ENCODE measurements at regions not wholly inside any gene's neighbourhood (a gene's known extent, or its start where the extent isn't known, plus 50 kb on each side); places are given as distances from the start of the nearest gene placed in this dataset.

DNA sequence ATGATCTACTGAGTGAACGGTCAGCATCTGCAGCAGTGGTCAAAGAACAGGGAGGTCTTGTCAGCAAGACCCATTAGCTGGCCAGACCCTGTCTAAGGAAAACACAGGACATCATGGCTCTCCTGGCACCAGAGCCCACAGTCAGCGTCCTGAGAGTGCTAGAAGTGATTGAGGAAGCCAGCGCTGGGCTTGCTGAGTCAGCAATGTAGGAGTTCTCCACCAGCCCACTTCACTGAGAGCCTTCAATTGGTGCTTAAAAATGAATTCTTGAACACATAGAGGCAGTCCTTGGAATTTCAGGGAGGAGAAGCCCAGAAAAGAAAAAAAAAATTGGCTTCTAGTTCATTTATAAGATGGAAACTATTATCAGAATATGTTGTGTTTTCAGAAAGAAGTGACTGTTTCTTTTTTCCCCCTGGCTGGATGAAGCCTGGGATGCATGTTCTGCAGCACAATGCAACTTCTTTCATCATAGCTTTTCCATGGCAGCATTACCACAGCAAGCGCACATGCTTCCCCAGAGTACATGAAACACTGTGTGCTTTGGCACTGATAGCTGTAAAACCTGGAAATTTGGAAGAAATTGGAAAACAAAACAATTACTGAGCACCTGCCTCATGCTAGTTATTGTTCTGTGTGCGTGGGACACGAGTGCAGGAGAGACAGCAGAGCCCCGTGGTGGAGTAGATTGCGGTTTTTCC, 899.9 kb downstream of the C6orf118 start:
- no peak for TF ChIP-seq POLR2AphosphoS5 (IDR thresholded peaks at IDR 0.05; ENCODE audit: low read depth, low read length)
- no peak for TF ChIP-seq SIN3A (IDR thresholded peaks at IDR 0.05; ENCODE audit: borderline replicate concordance, insufficient read depth, low read length)
- TF ChIP-seq TAF1 (IDR thresholded peaks at IDR 0.05; ENCODE audit: borderline replicate concordance, insufficient read depth, low read length) = no peak
- TF ChIP-seq FOXP2 (optimal IDR thresholded peaks at IDR 0.05; ENCODE audit: borderline replicate concordance, extremely low read depth, extremely low read length, insufficient read depth) = no peak
- TF ChIP-seq, protein P1, sequence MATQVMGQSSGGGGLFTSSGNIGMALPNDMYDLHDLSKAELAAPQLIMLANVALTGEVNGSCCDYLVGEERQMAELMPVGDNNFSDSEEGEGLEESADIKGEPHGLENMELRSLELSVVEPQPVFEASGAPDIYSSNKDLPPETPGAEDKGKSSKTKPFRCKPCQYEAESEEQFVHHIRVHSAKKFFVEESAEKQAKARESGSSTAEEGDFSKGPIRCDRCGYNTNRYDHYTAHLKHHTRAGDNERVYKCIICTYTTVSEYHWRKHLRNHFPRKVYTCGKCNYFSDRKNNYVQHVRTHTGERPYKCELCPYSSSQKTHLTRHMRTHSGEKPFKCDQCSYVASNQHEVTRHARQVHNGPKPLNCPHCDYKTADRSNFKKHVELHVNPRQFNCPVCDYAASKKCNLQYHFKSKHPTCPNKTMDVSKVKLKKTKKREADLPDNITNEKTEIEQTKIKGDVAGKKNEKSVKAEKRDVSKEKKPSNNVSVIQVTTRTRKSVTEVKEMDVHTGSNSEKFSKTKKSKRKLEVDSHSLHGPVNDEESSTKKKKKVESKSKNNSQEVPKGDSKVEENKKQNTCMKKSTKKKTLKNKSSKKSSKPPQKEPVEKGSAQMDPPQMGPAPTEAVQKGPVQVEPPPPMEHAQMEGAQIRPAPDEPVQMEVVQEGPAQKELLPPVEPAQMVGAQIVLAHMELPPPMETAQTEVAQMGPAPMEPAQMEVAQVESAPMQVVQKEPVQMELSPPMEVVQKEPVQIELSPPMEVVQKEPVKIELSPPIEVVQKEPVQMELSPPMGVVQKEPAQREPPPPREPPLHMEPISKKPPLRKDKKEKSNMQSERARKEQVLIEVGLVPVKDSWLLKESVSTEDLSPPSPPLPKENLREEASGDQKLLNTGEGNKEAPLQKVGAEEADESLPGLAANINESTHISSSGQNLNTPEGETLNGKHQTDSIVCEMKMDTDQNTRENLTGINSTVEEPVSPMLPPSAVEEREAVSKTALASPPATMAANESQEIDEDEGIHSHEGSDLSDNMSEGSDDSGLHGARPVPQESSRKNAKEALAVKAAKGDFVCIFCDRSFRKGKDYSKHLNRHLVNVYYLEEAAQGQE (IDR thresholded peaks at IDR 0.05; ENCODE audit: insufficient read depth in 1 of 2, low read depth in 2 of 2, low read length in 2 of 2) = no peak

DNA sequence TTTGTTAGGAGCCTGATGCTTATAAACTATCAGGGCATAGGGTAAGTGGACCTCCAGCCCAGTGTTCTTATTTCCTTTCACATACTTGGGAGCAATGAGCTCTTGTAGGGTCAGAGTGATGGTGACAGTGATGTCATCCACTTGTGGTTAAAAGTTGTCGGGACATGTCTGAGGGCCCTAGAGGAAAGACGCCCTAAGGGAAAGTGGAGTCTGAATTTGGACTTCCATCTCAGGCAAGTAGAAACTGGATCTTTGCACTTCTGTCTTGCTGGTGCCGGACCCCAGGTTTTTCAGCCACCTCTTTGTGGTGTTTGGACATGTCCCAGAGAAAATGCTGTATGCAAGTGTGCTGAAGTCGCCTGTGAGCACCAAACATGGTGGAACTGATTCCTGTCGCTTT, 900.5 kb downstream of the C6orf118 start:
- TF ChIP-seq TAF1 (IDR thresholded peaks at IDR 0.05; ENCODE audit: borderline replicate concordance, insufficient read depth, low read length) (no peak), SIN3A (IDR thresholded peaks at IDR 0.05; ENCODE audit: borderline replicate concordance, insufficient read depth, low read length) (no peak), FOXP2 (optimal IDR thresholded peaks at IDR 0.05; ENCODE audit: borderline replicate concordance, extremely low read depth, extremely low read length, insufficient read depth) (no peak), POLR2AphosphoS5 (IDR thresholded peaks at IDR 0.05; ENCODE audit: low read depth, low read length) (no peak)
- TF ChIP-seq, protein P1 (IDR thresholded peaks at IDR 0.05; ENCODE audit: insufficient read depth in 1 of 2, low read depth in 2 of 2, low read length in 2 of 2) = no peak

DNA sequence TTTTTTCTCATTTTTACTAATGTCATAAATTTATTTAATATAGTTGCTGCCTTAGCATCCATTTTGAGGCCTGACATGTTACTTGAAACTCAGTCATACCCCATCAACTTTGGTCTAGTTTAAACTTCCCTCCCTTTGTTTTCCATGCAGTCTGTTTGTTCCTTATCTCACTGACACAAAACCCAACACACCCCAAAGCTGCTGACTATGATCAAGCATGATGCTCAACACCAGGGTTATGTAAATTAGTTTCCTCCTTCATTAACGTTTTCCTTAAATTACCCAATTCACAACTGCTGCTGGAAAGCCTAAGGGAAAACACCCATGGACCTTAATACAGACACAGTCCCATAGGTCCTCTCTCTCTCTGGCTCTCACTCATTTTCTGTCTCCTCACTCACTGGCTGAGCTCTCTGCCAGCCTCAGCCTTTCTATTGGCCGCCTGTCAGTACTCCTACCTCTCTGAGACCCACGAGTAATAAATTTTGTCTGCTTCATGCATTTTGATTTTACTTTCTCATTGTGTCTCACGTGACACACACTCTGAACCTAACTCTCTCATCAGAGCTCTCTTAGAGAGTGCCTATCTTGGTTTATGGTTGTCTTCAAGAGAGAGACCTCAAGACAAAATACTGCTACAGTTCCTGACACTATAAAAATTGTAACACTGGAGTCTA, 904.5 kb downstream of the C6orf118 start:
- TF ChIP-seq TAF1 (IDR thresholded peaks at IDR 0.05; ENCODE audit: borderline replicate concordance, insufficient read depth, low read length) = no peak
- no peak for TF ChIP-seq SIN3A (IDR thresholded peaks at IDR 0.05; ENCODE audit: borderline replicate concordance, insufficient read depth, low read length)
- TF ChIP-seq, protein P1 (IDR thresholded peaks at IDR 0.05; ENCODE audit: insufficient read depth in 1 of 2, low read depth in 2 of 2, low read length in 2 of 2) = no peak
- no peak for TF ChIP-seq POLR2AphosphoS5 (IDR thresholded peaks at IDR 0.05; ENCODE audit: low read depth, low read length)
- no peak for TF ChIP-seq FOXP2 (optimal IDR thresholded peaks at IDR 0.05; ENCODE audit: borderline replicate concordance, extremely low read depth, extremely low read length, insufficient read depth)

DNA sequence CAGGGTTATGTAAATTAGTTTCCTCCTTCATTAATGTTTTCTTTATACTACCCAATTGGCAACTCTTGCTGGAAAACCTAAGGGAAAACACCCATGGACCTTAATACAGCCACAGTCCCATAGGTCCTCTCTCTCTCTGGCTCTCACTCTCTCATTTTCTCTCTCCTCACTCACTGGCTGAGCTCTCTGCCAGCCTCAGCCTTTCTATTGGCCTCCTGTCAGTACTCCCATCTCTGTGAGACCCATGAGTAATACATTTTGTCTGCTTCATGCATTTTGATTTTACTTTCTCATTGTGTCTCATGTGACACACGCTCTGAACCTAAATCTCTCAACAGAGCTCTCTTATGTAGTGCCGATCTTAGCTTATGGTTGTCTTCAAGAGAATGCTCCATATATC, 907.5 kb downstream of the C6orf118 start:
- TF ChIP-seq SIN3A (IDR thresholded peaks at IDR 0.05; ENCODE audit: borderline replicate concordance, insufficient read depth, low read length) = no peak
- no peak for TF ChIP-seq TAF1 (IDR thresholded peaks at IDR 0.05; ENCODE audit: borderline replicate concordance, insufficient read depth, low read length)
- no peak for TF ChIP-seq FOXP2 (optimal IDR thresholded peaks at IDR 0.05; ENCODE audit: borderline replicate concordance, extremely low read depth, extremely low read length, insufficient read depth)
- TF ChIP-seq, protein P1 (IDR thresholded peaks at IDR 0.05; ENCODE audit: insufficient read depth in 1 of 2, low read depth in 2 of 2, low read length in 2 of 2) = no peak
- no peak for TF ChIP-seq POLR2AphosphoS5 (IDR thresholded peaks at IDR 0.05; ENCODE audit: low read depth, low read length)
